Esophagus squamous epithelium (tissue), 5 donors: ENCODE measurements at regions not wholly inside any gene's neighbourhood (a gene's known extent, or its start where the extent isn't known, plus 50 kb on each side); places are given as distances from the start of the nearest gene placed in this dataset.
"Not testable (repeated sequence)": the region's sequence is repeated elsewhere in the genome, so short reads cannot be mapped to it uniquely, and the experiment has no call there.

Experiments
- DNase-seq: peaks from one replicate; lab custom pipeline; 2025; lab: John Stamatoyannopoulos, UW
- H3K27ac ChIP-seq, 4 donors: fragments of 200-600 bp; sonication (generic); one replicate each; pipeline ENCODE4 v1.5.1; 2016 to 2019; ENCODE audit warnings: mild to moderate bottlenecking in 1 of 4
- H3K27me3 ChIP-seq, 4 donors: fragments of 200-600 bp; sonication (generic); 1 replicate in 3 of 4; 2 replicates in 1 of 4; pipeline versions ENCODE4 v1.5.1 to v1.6.0; 2017 to 2021; ENCODE audit warnings: antibody characterized with exemption in 1 of 4
- H3K36me3 ChIP-seq, 3 donors: fragments of 200-600 bp; sonication (generic); one replicate each; pipeline ENCODE4 v1.5.1; 2016 to 2019
- H3K4me1 ChIP-seq, 3 donors: fragments of 200-600 bp; sonication (generic); one replicate each; pipeline ENCODE4 v1.5.1; 2017 to 2019
- H3K4me3 ChIP-seq, 4 donors: fragments of 200-600 bp; sonication (generic); 1 replicate in 3 of 4; 2 replicates in 1 of 4; pipeline ENCODE4 v1.5.1; 2016 to 2019; ENCODE audit warnings: mild to moderate bottlenecking in 2 of 4, moderate library complexity in 1 of 4
- H3K9me3 ChIP-seq, 3 donors: fragments of 200-600 bp; sonication (generic); one replicate each; pipeline ENCODE4 v1.5.1; 2016 to 2019
- POLR2A ChIP-seq, 4 donors: fragments of 450-650 bp; IDR thresholded peaks; one replicate each; pipeline ENCODE4 v1.6.1; 2017; ENCODE audit warnings: antibody characterized with exemption in 4 of 4, mild to moderate bottlenecking in 4 of 4, moderate library complexity in 3 of 4
- WGBS, 2 donors: methylation state at CpG; one replicate each; pipeline ENCODE4 v1.1.5; 2018; 5-methylcytosine and 5-hydroxymethylcytosine counted together
- intact Hi-C: fragments of 100-400 bp; cut with DNase I; formaldehyde crosslinking; loops from one replicate; pipeline ENCODE4 v1.15.0; 2022
- TF ChIP-seq, protein P1 (sequence below), 6 experiments: fragments of 450-650 bp in 4 of 6; fragments of 200-600 bp in 2 of 6; sonication (generic) in 2 of 6; IDR thresholded peaks; one replicate each; pipeline ENCODE4 v1.5.1; 2016 to 2019; ENCODE audit warnings: antibody characterized with exemption in 6 of 6, mild to moderate bottlenecking in 4 of 6, moderate library complexity in 4 of 6
- donor health status: DM: yes; HTN: yes; CAD: no.

GRCh38 chr5:82586661-82587310, 308.6 kb upstream of the RPS23 start:
- WGBS, 2 donors = 50 to 63% methylated on average over 3 of the region's 3 CpGs
- intact Hi-C loops = no loop called here
- Histone ChIP-seq H3K4me1 (no peaks in the 10 kb centered on the region), H3K4me3 (no peak overlapping the region), H3K36me3 (no peaks in the 10 kb centered on the region), H3K9me3 (peaks cover 0 to 5% (median 0%) of the 10 kb centered on the region in 3 donors), H3K27me3 (no peaks in the 10 kb centered on the region), H3K27ac (no peak overlapping the region)
- DNase-seq = no peak
- TF ChIP-seq POLR2A (IDR thresholded peaks at IDR 0.05) = no peak
- TF ChIP-seq, protein P1, sequence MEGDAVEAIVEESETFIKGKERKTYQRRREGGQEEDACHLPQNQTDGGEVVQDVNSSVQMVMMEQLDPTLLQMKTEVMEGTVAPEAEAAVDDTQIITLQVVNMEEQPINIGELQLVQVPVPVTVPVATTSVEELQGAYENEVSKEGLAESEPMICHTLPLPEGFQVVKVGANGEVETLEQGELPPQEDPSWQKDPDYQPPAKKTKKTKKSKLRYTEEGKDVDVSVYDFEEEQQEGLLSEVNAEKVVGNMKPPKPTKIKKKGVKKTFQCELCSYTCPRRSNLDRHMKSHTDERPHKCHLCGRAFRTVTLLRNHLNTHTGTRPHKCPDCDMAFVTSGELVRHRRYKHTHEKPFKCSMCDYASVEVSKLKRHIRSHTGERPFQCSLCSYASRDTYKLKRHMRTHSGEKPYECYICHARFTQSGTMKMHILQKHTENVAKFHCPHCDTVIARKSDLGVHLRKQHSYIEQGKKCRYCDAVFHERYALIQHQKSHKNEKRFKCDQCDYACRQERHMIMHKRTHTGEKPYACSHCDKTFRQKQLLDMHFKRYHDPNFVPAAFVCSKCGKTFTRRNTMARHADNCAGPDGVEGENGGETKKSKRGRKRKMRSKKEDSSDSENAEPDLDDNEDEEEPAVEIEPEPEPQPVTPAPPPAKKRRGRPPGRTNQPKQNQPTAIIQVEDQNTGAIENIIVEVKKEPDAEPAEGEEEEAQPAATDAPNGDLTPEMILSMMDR (IDR thresholded peaks at IDR 0.05) = no peak

DNA sequence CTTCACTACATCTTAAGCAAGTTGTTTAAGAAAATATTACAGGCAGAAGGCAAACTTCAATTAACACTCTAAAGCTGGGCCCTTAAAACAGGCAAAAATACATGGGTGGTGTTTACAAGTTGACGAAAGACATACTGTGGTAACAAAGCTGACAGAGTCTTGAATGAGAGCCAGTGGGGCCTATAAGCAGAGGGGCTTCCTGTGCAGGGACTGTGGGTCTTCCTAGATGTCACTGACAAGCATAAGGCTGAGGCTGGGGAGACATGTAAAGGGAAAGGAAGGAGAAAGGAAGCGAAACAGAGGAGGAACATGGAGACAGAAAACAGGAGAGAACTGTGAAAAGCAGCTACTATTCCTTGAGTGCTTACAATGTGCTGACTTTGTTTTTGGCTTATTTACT, 308.0 kb upstream of the RPS23 start:
- peaks cover 0 to 5% (median 0%) of the 10 kb centered on the region in 3 donors for H3K9me3 ChIP-seq
- intact Hi-C loops = no loop called here
- no peak for DNase-seq
- no peak overlapping the region for H3K4me3 ChIP-seq
- H3K27ac ChIP-seq = no peak overlapping the region
- TF ChIP-seq, protein P1 (IDR thresholded peaks at IDR 0.05) = no peak
- TF ChIP-seq POLR2A (IDR thresholded peaks at IDR 0.05) = no peak
- H3K27me3 ChIP-seq = no peaks in the 10 kb centered on the region
- no peaks in the 10 kb centered on the region for H3K4me1 ChIP-seq
- no peaks in the 10 kb centered on the region for H3K36me3 ChIP-seq
- 61 to 62% methylated on average over 2 of the region's 2 CpGs for WGBS, 2 donors

- TF ChIP-seq POLR2A (IDR thresholded peaks at IDR 0.05) = no peak
- TF ChIP-seq, protein P1 (IDR thresholded peaks at IDR 0.05) = no peak
- Histone ChIP-seq H3K27me3 (no peaks in the 10 kb centered on the region), H3K4me3 (no peak overlapping the region), H3K4me1 (no peaks in the 10 kb centered on the region), H3K27ac (no peak overlapping the region), H3K9me3 (peaks cover 0 to 5% (median 4%) of the 10 kb centered on the region in 3 donors), H3K36me3 (no peaks in the 10 kb centered on the region)
- whole genome bisulfite sequencing, 2 donors = 89 to 100% methylated on average over 1 to 2 of the region's 4 CpGs
- no peak for DNase-seq
- intact Hi-C loops = no loop called here
Measured at GRCh38 chr5:82584631-82585030, 306.5 kb upstream of the RPS23 start.

DNA sequence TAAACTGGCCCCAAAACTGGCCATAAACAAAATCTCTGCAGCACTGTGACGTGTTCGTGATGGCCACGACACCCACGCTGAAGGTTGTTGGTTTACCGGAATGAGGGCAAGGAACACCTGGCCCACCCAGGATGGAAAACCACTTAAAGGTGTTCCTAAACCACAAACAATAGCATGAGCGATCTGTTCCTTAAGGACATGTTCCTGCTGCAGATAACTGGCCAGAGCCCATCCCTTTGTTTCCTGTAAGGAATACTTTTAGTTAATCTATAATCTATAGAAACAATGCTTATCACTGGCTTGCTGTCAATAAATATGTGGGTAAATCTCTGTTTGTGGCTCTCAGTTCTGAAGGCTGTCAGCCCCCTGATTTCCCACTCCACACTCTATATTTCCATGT, 305.2 kb upstream of the RPS23 start:
- DNase-seq, H3K4me1 ChIP-seq, H3K4me3 ChIP-seq, H3K9me3 ChIP-seq, intact Hi-C loops, H3K27me3 ChIP-seq, H3K36me3 ChIP-seq, H3K27ac ChIP-seq: not testable (repeated sequence)
- 86 to 87% methylated on average over 6 of the region's 6 CpGs for WGBS, 2 donors

- TF ChIP-seq POLR2A (IDR thresholded peaks at IDR 0.05) = no peak
- intact Hi-C loops = no loop called here
- Histone ChIP-seq H3K4me3 (no peak overlapping the region), H3K4me1 (no peaks in the 10 kb centered on the region), H3K27ac (no peak overlapping the region), H3K27me3 (no peaks in the 10 kb centered on the region), H3K36me3 (no peaks in the 10 kb centered on the region), H3K9me3 (no peaks in the 10 kb centered on the region)
- 89 to 100% methylated on average over 1 of the region's 1 CpG for WGBS, 2 donors
- DNase-seq = no peak
Measured at GRCh38 chr5:82564963-82565362, 286.8 kb upstream of the RPS23 start.

DNA sequence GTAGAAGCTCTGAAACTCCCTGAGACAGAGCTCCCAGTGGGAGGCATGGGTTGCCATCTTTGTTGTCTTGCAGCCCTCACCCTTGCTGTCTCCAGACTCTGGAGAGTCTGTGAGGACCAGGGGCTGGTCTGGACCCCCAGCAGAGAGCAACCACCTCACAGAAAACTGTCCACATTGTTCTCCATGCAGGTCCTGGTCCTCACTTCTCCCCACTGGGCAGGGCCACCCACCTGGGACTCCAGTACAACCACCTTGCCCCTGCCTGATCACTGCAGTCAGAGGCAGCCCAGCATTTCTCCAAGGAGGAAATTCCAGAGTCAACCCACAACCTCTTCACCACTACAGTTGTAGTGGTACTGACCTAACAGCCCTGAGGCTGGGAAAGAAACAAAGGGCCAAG, 285.6 kb upstream of the RPS23 start:
- Histone ChIP-seq H3K9me3 (no peaks in the 10 kb centered on the region), H3K27ac (no peak overlapping the region), H3K4me1 (no peaks in the 10 kb centered on the region), H3K27me3 (no peaks in the 10 kb centered on the region), H3K4me3 (no peak overlapping the region), H3K36me3 (no peaks in the 10 kb centered on the region)
- TF ChIP-seq POLR2A (IDR thresholded peaks at IDR 0.05) = no peak
- TF ChIP-seq, protein P1 (IDR thresholded peaks at IDR 0.05) = no peak
- no peak for DNase-seq
- intact Hi-C loops = no loop called here
